H1 (cell line): ENCODE measurements at regions not wholly inside any gene's neighbourhood (a gene's known extent, or its start where the extent isn't known, plus 50 kb on each side); places are given as distances from the start of the nearest gene placed in this dataset.

Experiments used
- CTCF ChIA-PET: fragments of 300-600 bp; sonication (Branson Sonifier 250); formaldehyde crosslinking; loops from one replicate; lab custom pipeline; 2021; ENCODE audit not compliant: partially characterized antibody; lab: Charles Lee
- POLR2A ChIA-PET: fragments of 300-600 bp; sonication (Branson Sonifier 250); formaldehyde crosslinking; loops from one replicate; lab custom pipeline; 2021; ENCODE audit warnings: inconsistent platforms; ENCODE audit not compliant: partially characterized antibody; lab: Charles Lee
- DNase-seq, 2 experiments: peaks; one replicate each; pipeline versions ENCODE4 v3.0.0 to v3.0.0-alpha.2; 2010 to 2022; ENCODE audit warnings: low spot score in 2 of 2, low read depth in 1 of 2, mixed read lengths in 1 of 2
- FAIRE-seq: peaks from 2 replicates; lab custom pipeline; 2011; peaks lifted over from hg19 to GRCh38; lab: Jason Lieb, UNC
- H2AFZ ChIP-seq: 2 replicates; pipeline ENCODE4 v1.8.1; 2012; ENCODE audit warnings: low read length, inconsistent platforms
- H2AK5ac ChIP-seq: 2 replicates; pipeline ENCODE4 v1.6.1; 2013; ENCODE audit warnings: low read depth, low read length
- H2BK120ac ChIP-seq: replicated peaks from 2 replicates; pipeline ENCODE3; 2013; ENCODE audit warnings: low read depth, low read length, inconsistent platforms
- H2BK12ac ChIP-seq: 2 replicates; pipeline ENCODE4 v1.6.1; 2013; ENCODE audit warnings: low read depth, low read length
- H2BK15ac ChIP-seq: 2 replicates; pipeline ENCODE4 v1.6.1; 2013; ENCODE audit warnings: low read length
- H2BK20ac ChIP-seq: 2 replicates; pipeline ENCODE4 v1.6.1; 2013; ENCODE audit warnings: low read length
- H2BK5ac ChIP-seq: 2 replicates; pipeline ENCODE4 v1.6.1; 2013; ENCODE audit warnings: low read depth, low read length
- H3K14ac ChIP-seq: 2 replicates; pipeline ENCODE4 v1.6.1; 2013; ENCODE audit warnings: inconsistent platforms; ENCODE audit not compliant: insufficient read length
- H3K18ac ChIP-seq: 2 replicates; pipeline ENCODE4 v1.6.1; 2013; ENCODE audit warnings: low read length; ENCODE audit errors: extremely low read depth
- H3K23ac ChIP-seq: 2 replicates; pipeline ENCODE4 v1.6.1; 2013; ENCODE audit warnings: inconsistent platforms; ENCODE audit not compliant: insufficient read length
- H3K23me2 ChIP-seq: 2 replicates; pipeline ENCODE4 v1.6.1; 2013; ENCODE audit warnings: low read depth, low read length
- H3K27ac ChIP-seq: 2 replicates; pipeline ENCODE4 v1.6.1; 2011; ENCODE audit warnings: low read depth, low read length, inconsistent platforms
- H3K27me3 ChIP-seq, 4 experiments: replicated peaks in 1 of 4; 1 replicate in 1 of 4; 2 replicates in 3 of 4; pipeline versions ENCODE4 v1.6.1 to v1.8.1; 2011 to 2013; ENCODE audit warnings: low read length in 3 of 4, mild to moderate bottlenecking in 3 of 4, inconsistent platforms in 2 of 4, mixed read lengths in 2 of 4, moderate library complexity in 1 of 4; ENCODE audit not compliant: control insufficient read depth in 3 of 4, insufficient read depth in 3 of 4; ENCODE audit errors: extremely low read depth in 1 of 4
- H3K36me3 ChIP-seq, 4 experiments: 2 replicates each; pipeline versions ENCODE4 v1.6.1 to v1.8.1; 2011 to 2013; ENCODE audit warnings: mild to moderate bottlenecking in 4 of 4, low read length in 3 of 4, moderate library complexity in 2 of 4, control low read depth in 1 of 4, inconsistent platforms in 1 of 4; ENCODE audit not compliant: insufficient read depth in 4 of 4, control insufficient read depth in 2 of 4
- H3K4ac ChIP-seq: replicated peaks from 2 replicates; pipeline ENCODE3; 2013; ENCODE audit warnings: low read length, low read depth, mixed read lengths, inconsistent platforms; ENCODE audit not compliant: insufficient read length
- H3K4me1 ChIP-seq, 4 experiments: replicated peaks in 1 of 4; 1 replicate in 1 of 4; 2 replicates in 3 of 4; pipeline versions ENCODE4 v1.6.1 to v1.8.1; 2011 to 2013; ENCODE audit warnings: low read length in 3 of 4, inconsistent platforms in 2 of 4, mixed read lengths in 1 of 4; ENCODE audit not compliant: insufficient read depth in 4 of 4, control insufficient read depth in 3 of 4
- H3K4me2 ChIP-seq, 2 experiments: 2 replicates each; pipeline versions ENCODE4 v1.6.1 to v1.8.1; 2011 to 2013; ENCODE audit warnings: low read depth in 2 of 2, low read length in 2 of 2, control low read depth in 1 of 2, inconsistent platforms in 1 of 2, mild to moderate bottlenecking in 1 of 2; ENCODE audit not compliant: insufficient read depth in 1 of 2
- H3K4me3 ChIP-seq, 4 experiments: fragments of 200-600, 300-600 bp in 1 of 4; sonication (generic), shearing (Covaris generic), sonication (Bioruptor Twin) in 1 of 4; 2 replicates each; pipeline versions ENCODE4 v1.5.1 to v1.8.1; 2011 to 2016; ENCODE audit warnings: low read length in 4 of 4, low read depth in 3 of 4, control low read depth in 2 of 4, inconsistent platforms in 2 of 4, mild to moderate bottlenecking in 2 of 4, mixed read lengths in 1 of 4, moderate library complexity in 1 of 4; ENCODE audit not compliant: insufficient read depth in 2 of 4; ENCODE audit errors: extremely low read depth in 1 of 4
- H3K56ac ChIP-seq: replicated peaks from 2 replicates; pipeline ENCODE3; 2013; ENCODE audit warnings: low read depth, mild to moderate bottlenecking, mixed read lengths, low read length, inconsistent platforms; ENCODE audit not compliant: insufficient read length
- H3K79me1 ChIP-seq: 2 replicates; pipeline ENCODE4 v1.6.1; 2013; ENCODE audit warnings: low read depth, low read length, control low read depth
- H3K79me2 ChIP-seq, 2 experiments: 2 replicates each; pipeline versions ENCODE4 v1.6.1 to v1.8.1; 2012 to 2013; ENCODE audit warnings: low read length in 2 of 2, mild to moderate bottlenecking in 2 of 2, inconsistent platforms in 1 of 2; ENCODE audit not compliant: insufficient read depth in 2 of 2, control insufficient read depth in 1 of 2
- H3K9ac ChIP-seq, 4 experiments: replicated peaks in 1 of 4; 1 replicate in 1 of 4; 2 replicates in 3 of 4; pipeline versions ENCODE4 v1.6.1 to v1.8.1; 2011 to 2013; ENCODE audit warnings: low read depth in 3 of 4, low read length in 3 of 4, control low read depth in 2 of 4, mild to moderate bottlenecking in 2 of 4, moderate library complexity in 2 of 4, inconsistent platforms in 1 of 4; ENCODE audit errors: extremely low read depth in 1 of 4
- H3K9me3 ChIP-seq, 2 experiments: 2 replicates each; pipeline versions ENCODE4 v1.6.1 to v1.8.1; 2012 to 2013; ENCODE audit warnings: mild to moderate bottlenecking in 2 of 2, moderate library complexity in 2 of 2, control low read depth in 1 of 2, inconsistent platforms in 1 of 2, low read depth in 1 of 2, low read length in 1 of 2, mixed read lengths in 1 of 2; ENCODE audit not compliant: insufficient read depth in 2 of 2
- H4K20me1 ChIP-seq, 2 experiments: replicated peaks in 1 of 2; 2 replicates each; pipeline versions ENCODE3 to v1.8.1; 2011 to 2013; ENCODE audit warnings: inconsistent platforms in 2 of 2, low read length in 2 of 2, mild to moderate bottlenecking in 1 of 2; ENCODE audit not compliant: insufficient read depth in 2 of 2, control insufficient read depth in 1 of 2
- H4K5ac ChIP-seq: 2 replicates; pipeline ENCODE4 v1.6.1; 2013; ENCODE audit warnings: low read length, low read depth, mixed read lengths, inconsistent platforms; ENCODE audit not compliant: insufficient read length
- H4K8ac ChIP-seq: 2 replicates; pipeline ENCODE4 v1.8.0; 2013; ENCODE audit warnings: mild to moderate bottlenecking, moderate library complexity, low read length, inconsistent platforms; ENCODE audit not compliant: insufficient read depth; ENCODE audit errors: extremely low read depth
- H4K91ac ChIP-seq: replicated peaks from 2 replicates; pipeline ENCODE3; 2013; ENCODE audit warnings: low read length, mixed read lengths, inconsistent platforms; ENCODE audit not compliant: insufficient read length
- ATF3 ChIP-seq: IDR thresholded peaks from 2 replicates; pipeline ENCODE4 v1.6.1; 2011; ENCODE audit warnings: low read depth, mild to moderate bottlenecking, low read length; ENCODE audit not compliant: insufficient read depth
- CHD1 ChIP-seq: IDR thresholded peaks from 2 replicates; pipeline ENCODE4 v1.6.1; 2012; ENCODE audit warnings: low read depth, low read length, improper control_type of control experiment
- CHD2 ChIP-seq: IDR thresholded peaks from 2 replicates; pipeline ENCODE4 v1.6.1; 2012; ENCODE audit warnings: low read length, improper control_type of control experiment
- HDAC2 ChIP-seq, 2 experiments: fragments of 300-600 bp in 1 of 2; sonication (generic) in 1 of 2; IDR thresholded peaks; 2 replicates each; pipeline ENCODE4 v1.6.1; 2011 to 2012; ENCODE audit warnings: low read depth in 2 of 2, low read length in 2 of 2, mild to moderate bottlenecking in 2 of 2, moderate library complexity in 2 of 2, borderline replicate concordance in 1 of 2, inconsistent platforms in 1 of 2
- KDM1A ChIP-seq: fragments of 200-600, 300-600 bp; sonication (generic); IDR thresholded peaks from 2 replicates; pipeline ENCODE4 v1.7.1; 2016; ENCODE audit warnings: mild to moderate bottlenecking, low read length, borderline replicate concordance
- KDM4A ChIP-seq: IDR thresholded peaks from one replicate; pipeline ENCODE4 v1.7.1; 2012; ENCODE audit warnings: low read depth, mild to moderate bottlenecking, moderate library complexity, low read length, inconsistent platforms; ENCODE audit not compliant: severe bottlenecking
- MAX ChIP-seq: IDR thresholded peaks from 2 replicates; pipeline ENCODE4 v1.6.1; 2012; ENCODE audit warnings: inconsistent platforms
- NANOG ChIP-seq: IDR thresholded peaks from 2 replicates; pipeline ENCODE4 v1.6.1; 2011; ENCODE audit warnings: low read length, low read depth, mild to moderate bottlenecking, inconsistent platforms; ENCODE audit not compliant: insufficient read depth, poor library complexity, severe bottlenecking
- NRF1 ChIP-seq: IDR thresholded peaks from 2 replicates; pipeline ENCODE4 v1.6.1; 2011; ENCODE audit warnings: mild to moderate bottlenecking, low read depth, low read length, improper control_type of control experiment
- RAD21 ChIP-seq, 2 experiments: IDR thresholded peaks in 1 of 2; conservative IDR thresholded peaks in 1 of 2; 2 replicates each; pipeline ENCODE4 v1.6.1; 2011; ENCODE audit warnings: low read depth in 2 of 2, low read length in 2 of 2, improper control_type of control experiment in 1 of 2, inconsistent platforms in 1 of 2, mild to moderate bottlenecking in 1 of 2, moderate library complexity in 1 of 2
- SAP30 ChIP-seq: fragments of 300-600 bp; sonication (generic); IDR thresholded peaks from 2 replicates; pipeline ENCODE4 v1.7.1; 2012; ENCODE audit warnings: low read length, moderate library complexity, mild to moderate bottlenecking, inconsistent platforms; ENCODE audit not compliant: insufficient read depth, insufficient replicate concordance
- TEAD4 ChIP-seq: IDR thresholded peaks from 2 replicates; pipeline ENCODE4 v1.6.1; 2012; ENCODE audit warnings: low read depth, low read length, inconsistent platforms, mixed read lengths
- WGBS, 2 experiments: shearing (Covaris generic) in 1 of 2; methylation state at CpG; one replicate each; pipeline versions ENCODE4 v1.1.6 to v1.1.7; 2013 to 2015; ENCODE audit warnings: low lambda C conversion rate in 2 of 2, mixed read lengths in 2 of 2, inconsistent platforms in 1 of 2, low coverage in 1 of 2, missing lambda C conversion rate in 1 of 2; ENCODE audit not compliant: insufficient replicate concordance in 2 of 2, insufficient coverage in 1 of 2, insufficient read length in 1 of 2; ENCODE audit errors: extremely low coverage in 1 of 2, missing lambda C conversion rate in 1 of 2; 5-methylcytosine and 5-hydroxymethylcytosine counted together

- Histone ChIP-seq H3K18ac (no peak overlapping the region), H2BK5ac (no peak overlapping the region), H4K20me1 (no peaks in the 10 kb centered on the region), H2AK5ac (no peak overlapping the region), H3K14ac (no peak overlapping the region), H3K9me3 (no peaks in the 10 kb centered on the region), H4K91ac (no peak overlapping the region), H2BK15ac (no peak overlapping the region), H3K4me3 (no peak overlapping the region), H3K79me1 (no peaks in the 10 kb centered on the region), H3K56ac (no peak overlapping the region), H3K4ac (no peak overlapping the region), H2BK12ac (no peak overlapping the region), H3K4me1 (no peaks in the 10 kb centered on the region), H3K36me3 (no peaks in the 10 kb centered on the region), H3K23ac (no peak overlapping the region), H3K79me2 (no peaks in the 10 kb centered on the region), H2AFZ (no peak overlapping the region), H3K23me2 (no peaks in the 10 kb centered on the region), H2BK120ac (no peak overlapping the region), H3K9ac (no peak overlapping the region), H4K8ac (no peak overlapping the region), H3K27me3 (no peaks in the 10 kb centered on the region), H2BK20ac (no peak overlapping the region), H3K4me2 (no peak overlapping the region), H4K5ac (no peak overlapping the region), H3K27ac (no peak overlapping the region)
- DNase-seq (no peak), FAIRE-seq (no peak)
- WGBS, 2 experiments, result 93% methylated on average over 4 of the region's 4 CpGs; no CpG with 5 or more reads in 1 of the 2 experiments
- ChIA-PET CTCF (no interaction called here), POLR2A (no interaction called here)
- TF ChIP-seq KDM1A (no peak), CHD1 (no peak), NRF1 (no peak), CHD2 (no peak), RAD21 (IDR thresholded peaks at IDR 0.05 in 1 of 2, conservative IDR thresholded peaks at IDR 0.05 in 1 of 2; ENCODE audit: low read depth in 2 of 2, low read length in 2 of 2) (no peak), NANOG (no peak), MAX (no peak), HDAC2 (IDR thresholded peaks at IDR 0.05; ENCODE audit: borderline replicate concordance in 1 of 2, low read depth in 2 of 2, low read length in 2 of 2) (no peak), ATF3 (no peak), SAP30 (no peak), TEAD4 (no peak), KDM4A (no peak)
Observed at GRCh38 chr11:127683321-127683720, 682.8 kb upstream of the KIRREL3 start.
